ENCODE measurements at regions not wholly inside any gene's neighbourhood (a gene's known extent, or its start where the extent isn't known, plus 50 kb on each side); places are given as distances from the start of the nearest gene placed in this dataset.
"Not testable (repeated sequence)": the region's sequence is repeated elsewhere in the genome, so short reads cannot be mapped to it uniquely, and the experiment has no call there.

DNA sequence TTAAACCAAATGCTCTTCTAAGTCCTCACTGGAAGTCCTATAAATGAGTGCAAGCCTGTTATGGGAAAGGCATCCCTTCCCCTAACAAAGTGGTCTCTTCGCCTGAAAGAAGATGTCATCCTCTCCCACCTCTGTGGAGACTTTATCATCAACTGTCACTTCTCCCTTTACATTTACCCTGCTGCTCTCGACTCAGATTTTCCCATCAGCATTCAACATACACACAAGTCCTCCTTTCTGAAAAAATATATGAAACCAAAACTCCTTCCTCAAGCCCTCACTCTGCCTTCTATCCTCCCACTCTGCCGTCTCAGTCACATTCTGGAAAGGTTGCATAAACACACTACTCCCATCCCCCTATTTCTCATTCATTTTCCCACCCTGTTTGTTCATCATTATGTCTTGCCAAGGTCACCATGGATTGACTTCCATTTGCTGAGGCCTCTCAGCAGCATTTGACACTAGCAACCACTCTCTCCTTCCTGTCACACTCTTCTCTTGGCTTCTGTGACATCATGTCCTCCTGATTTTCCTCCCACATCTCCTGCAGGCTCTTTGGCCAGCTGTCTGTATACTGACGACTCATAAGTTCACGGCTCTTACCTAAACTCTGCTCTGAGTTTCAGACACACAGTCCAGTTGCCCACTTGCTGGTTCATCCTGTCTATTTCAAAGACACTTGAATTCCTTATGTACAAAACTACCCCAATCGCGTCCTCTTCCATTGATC is 70.3 kb upstream of the SMAD3 start:
- DNase-seq (ENCODE audit: low read depth in 1 of 2, low spot score in 1 of 2), result no peak

DNA sequence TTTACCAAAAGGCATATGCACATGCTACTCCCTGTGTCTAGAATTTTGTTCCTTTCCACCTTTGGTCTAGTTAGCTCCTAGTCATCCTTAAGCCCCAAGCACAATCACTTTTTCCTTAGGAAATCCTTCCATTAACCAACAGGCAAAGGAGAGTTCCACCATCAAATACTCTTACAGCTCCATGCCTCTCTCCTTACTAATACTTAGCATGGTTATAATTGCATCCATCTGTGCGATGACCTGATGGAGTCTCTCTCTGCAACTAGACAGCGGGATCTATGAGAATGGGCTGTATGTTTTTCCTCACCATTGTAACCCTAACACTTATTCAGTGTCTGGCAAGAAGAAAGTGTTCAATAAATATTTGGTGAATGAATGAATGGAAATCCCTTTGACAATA is 69.3 kb upstream of the SMAD3 start:
- no peak for DNase-seq (ENCODE audit: low read depth in 1 of 2, low spot score in 1 of 2)

DNA sequence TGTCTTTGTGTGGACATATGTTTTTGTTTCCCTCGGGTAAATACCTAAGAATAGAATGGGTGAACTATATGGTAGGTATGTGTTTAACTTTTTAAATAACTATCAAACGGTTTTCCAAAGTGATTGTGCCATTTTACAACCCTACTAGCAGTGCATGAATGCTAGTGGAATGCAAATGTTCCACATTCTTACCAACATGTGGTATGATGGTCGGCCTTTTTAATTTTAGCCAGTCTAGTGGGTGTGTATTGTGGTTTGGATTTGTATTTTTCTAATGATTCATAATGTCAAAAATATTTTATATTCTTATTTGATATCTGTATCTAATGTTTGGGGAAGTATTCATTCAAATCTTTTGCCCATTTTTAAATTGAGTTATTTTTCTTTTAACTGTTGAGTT is 68.2 kb upstream of the SMAD3 start:
- no peak for DNase-seq (ENCODE audit: low read depth in 1 of 2, low spot score in 1 of 2)

DNA sequence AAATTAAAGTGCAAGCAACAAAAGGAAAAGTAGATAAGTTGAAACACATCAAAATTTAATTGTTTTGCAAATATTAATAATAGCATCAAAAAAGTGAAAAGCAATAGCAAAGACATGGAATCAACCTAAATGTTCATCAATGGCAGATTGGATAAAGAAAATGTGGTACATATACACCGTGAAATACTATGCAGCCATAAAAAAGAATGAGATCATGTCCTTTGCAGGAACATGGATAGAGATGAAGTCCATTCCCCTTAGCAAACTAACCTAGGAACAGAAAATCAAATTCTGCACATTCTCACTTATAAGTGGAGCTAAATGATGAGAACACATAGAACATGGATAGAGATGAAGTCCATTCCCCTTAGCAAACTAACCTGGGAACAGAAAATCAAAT is 67.2 kb upstream of the SMAD3 start:
- DNase-seq (ENCODE audit: low read depth in 1 of 2, low spot score in 1 of 2), result not testable (repeated sequence)

DNA sequence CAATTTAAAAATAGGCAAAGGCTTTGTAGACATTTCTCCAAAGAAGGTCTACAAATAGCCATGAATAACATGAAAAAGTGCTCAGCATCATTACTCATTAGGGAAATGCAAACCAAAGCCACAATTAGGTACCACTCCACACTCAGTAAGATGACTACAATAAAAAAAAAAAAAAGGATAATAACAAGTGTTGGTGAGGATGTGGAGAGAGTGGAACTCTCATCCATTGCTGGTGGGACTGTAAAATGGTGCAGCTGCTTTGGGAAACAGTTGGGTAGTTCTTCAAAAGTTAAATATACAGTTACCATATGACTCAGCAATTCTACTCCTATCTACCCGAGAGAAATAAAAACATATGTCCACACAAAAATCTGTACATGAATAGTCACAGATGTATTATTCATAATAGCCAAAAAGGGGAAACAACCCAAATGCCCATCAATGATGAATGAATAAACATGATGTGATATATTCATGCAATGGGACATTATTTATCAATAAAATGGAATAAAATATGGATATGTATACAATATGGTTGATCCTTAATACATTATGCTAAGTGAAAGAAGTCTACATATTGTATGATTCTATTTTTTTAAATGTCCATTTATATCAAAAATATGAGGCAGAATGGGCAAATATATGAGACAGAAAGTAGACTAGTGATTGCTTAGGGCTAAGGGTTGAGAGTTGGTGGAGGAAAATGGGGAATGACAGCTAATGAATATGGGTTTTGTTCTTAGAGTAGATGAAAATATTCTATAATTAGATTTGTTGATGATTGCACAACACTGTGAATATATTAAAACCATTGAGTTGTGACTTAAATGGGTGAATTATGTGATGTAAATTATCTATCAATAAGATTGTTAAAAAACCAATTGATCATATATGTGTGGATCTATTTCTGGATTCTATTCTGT is 66.1 kb upstream of the SMAD3 start:
- DNase-seq (ENCODE audit: low read depth in 1 of 2, low spot score in 1 of 2), result no peak

DNA sequence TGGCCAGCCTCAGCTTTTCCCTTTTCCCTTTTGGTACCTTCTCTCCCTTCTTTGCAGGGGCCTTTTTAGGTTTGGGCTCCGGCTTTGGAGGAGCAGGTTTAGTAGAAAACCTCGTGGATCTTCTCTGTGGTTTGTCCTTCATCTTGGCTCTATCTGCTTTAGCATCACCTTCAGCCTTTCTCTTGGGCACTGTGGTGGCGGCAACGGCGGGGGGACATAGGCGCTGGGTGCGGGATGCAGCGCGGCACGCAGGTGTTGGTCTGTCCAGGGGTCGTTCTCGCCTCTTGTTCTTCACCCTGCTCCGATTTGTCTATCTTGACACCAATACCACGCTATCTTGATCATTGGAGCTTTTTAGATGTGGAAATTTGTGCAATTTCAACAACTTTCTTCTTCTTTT is 64.5 kb upstream of the SMAD3 start:
- DNase-seq (ENCODE audit: low read depth in 1 of 2, low spot score in 1 of 2), result no peak

DNA sequence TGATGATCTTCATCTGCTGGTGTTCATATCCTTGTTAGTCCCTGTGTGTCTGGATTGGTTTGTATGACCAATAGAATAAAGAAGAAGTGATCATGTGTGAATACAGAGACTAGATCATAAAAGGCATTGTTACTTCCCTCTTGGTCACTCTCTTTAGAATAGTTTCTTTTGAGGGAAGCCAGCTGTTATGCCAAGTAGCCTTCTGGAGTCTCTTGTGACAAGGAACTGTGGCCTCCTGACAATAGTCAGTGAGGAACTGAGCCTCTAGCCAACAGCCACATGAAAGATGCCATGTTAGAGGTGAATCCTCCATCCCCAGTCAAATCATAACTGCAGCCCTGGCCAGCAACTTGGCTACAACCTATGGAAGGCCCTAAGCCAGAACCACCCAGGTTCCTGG is 63.0 kb upstream of the SMAD3 start:
- no peak for DNase-seq (ENCODE audit: low read depth in 1 of 2, low spot score in 1 of 2)

DNA sequence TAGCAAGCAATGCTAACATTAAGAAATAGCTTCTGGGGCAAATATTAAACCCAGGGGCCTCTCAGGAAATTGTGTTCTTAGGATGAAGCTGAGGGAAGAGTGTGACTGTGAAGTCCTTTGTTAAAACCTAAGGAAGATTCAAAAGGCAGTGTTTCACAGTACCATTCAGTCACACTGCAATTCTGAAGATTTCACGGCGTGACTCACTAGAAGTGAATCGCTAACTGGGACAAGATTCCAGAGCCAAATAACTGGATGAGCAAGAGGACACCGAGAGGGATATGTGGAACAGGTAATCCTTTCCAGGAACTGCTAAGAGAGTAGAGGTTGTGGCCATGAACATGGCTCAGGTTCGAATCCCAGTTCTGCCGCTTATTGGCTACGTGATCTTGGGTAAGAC is 61.8 kb upstream of the SMAD3 start:
- no peak for DNase-seq (ENCODE audit: low read depth in 1 of 2, low spot score in 1 of 2)

DNA sequence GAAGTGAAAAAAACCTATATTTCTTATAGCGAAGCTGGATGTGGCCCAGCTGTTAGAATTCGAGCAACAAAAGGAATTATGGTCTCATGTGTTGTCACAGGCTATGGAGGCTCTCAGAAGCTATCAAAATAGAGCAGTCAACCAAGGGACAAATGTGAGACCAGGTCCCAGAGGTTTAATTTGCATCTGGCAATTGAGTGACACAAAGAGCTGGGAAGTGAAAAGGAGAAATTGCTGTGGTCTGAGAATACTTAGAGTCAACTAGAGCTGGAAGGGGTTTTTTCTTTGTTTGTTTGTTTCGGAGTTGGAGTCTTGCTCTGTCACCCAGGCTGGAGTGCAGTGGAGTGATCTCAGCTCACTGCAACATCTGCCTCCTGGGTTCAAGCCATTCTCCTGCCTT is 61.3 kb upstream of the SMAD3 start:
- DNase-seq (ENCODE audit: low read depth in 1 of 2, low spot score in 1 of 2), result no peak

DNA sequence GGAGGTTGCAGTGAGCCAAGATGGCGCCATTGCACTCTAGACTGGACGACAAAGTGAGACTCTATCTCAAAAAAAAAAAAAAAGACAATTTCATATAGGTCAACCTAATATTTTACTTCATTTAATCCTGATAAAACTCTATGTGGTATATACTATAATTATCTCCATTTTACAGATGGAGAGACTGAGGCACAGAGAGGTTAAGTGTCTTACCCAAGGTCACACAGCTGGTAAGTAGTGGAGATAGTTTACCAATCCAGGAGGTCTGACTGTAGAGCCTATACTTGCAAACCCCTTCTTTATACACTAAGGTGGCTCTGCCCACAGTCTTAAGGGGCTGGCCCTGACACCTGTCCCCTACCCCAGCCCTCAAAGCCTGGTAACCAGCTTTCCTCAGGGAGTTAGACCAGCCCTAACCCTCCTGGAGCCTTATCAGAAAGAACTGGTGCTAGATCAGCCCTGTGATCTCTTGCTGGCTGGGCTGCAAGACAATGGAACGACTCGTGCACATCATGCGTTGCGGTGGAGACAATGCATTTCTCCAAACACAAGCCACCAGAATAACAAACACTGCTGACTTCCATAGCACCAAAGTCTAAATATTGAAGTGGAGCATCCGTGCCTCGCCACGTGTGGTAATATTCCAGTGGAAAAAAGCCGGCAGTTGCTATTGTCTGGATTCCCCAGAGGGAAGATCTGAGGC is 60.0 kb upstream of the SMAD3 start:
- no peak for DNase-seq (ENCODE audit: low read depth in 1 of 2, low spot score in 1 of 2)

DNA sequence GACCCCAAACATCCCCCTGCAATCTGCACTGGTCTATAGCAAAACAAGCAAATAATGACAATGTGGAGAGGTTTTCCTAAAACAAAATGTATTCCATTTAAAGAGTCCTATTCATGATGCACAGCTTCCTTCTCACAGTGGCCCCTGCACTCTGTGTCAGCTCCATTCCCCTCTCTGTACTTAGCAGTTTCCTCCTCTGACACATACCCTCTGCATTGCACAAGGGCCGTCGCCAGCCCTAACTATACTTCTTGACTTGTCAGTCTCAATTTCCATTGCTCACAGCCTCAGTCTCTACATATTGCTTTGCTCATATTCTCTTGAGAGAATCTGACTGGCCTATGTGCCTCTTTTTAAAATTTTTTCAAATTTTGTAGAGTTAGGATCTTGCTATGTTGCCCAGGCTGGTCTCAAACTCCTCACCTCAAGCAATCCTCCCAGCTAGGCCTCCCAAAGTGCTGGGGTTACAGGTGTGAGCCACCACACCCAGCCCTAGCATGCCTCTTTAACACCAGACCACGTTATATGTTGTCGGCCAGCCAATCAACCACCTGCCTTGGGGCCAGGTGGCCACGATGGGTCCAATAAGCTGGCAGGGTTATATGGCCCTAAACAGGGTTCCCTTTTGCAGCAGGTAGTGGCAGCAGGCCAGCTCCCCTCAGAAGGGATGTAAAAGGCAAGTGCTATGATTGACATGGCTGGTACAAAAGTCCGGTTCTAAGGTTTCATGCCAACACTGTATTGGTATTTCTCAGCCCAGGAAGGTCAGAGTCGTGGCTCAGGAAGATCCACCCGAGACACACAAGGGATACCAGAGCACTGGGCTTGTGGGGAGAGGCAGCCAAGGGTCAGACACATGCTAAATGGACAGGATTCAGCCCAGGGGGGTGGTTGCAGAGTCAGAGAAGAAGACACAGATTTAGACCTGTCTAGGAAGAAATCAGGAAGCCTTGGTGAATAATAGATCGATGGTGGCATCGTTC is 59.0 kb upstream of the SMAD3 start:
- no peak for DNase-seq (ENCODE audit: low read depth in 1 of 2, low spot score in 1 of 2)

DNA sequence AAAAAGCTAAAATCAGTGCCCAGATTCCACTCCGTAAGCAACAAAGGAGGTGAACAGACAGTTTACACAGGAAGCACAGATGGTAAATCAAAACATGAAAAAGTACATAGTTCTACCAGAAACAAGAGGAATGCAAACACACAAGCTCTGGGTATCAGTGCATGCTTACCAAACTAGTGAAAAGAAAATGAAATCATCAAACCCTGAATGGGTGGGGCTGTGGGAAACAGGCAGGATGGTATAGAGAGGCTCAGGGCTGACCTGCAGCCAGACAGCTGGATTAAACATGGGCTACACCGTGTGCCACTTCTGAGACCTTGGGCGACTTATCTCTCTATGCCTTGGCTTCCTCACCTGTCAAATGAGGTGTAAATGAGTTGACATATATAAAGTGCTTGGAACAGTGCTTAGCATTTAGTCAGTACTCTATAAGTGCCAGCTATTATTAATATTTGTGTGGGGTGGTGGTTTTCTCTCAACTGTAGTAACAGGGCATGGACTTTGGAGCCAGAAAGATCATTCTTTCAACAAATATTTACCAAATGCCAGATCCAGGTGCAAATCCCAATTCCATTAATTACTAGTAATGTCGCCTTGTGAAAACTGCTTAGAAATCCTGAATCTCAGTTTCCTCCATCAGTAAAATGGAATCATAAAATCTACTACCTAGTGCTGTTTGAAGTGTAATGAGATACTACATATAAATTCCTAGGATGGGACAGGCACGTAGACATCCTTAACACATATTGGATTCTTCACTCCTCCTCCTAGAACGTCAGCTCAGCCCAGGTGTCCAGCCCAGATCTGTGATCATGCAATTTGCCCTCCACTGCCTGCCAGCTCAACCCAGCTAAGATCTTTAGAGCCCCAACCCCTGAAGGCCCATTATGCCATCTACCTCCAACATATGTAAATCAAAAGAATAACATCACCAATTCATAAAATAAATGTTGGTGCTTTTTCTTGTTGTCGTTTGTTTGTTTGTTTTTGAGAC is 55.5 kb upstream of the SMAD3 start:
- no peak for DNase-seq (ENCODE audit: low read depth in 1 of 2, low spot score in 1 of 2)

DNA sequence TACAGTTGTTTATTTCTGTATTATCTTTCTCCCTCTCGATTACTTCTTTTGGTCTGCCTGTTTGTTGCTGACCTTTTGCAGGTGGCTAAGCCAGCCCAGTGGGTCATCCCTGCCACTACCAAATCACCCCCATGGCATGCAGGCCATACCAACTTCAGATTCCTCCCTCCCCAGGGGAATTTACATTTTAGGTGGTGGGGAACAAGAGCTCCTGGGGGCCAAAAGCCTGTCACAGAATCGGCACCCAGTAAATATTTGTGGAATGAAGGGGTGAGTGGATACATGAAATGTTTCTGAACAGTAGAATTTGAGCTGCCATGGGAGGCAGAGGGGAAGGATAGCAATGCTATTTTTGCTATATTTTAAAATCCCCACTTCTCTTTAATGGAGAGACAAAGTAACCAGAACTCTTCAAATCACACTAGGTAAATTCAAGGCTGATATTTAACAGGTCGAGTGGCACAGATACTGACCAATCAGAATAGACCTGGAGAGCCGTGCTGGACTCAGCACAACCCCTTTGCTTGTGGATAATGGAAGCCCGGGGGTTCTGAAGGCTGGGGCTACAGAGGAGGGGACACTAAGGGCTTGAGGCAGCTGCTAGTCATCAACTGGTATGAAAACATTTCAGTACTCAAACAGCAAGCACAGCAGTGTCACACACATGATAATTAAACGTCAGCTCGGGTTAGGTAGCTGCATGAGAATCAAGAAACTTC is 54.3 kb upstream of the SMAD3 start:
- DNase-seq (ENCODE audit: low read depth in 1 of 2, low spot score in 1 of 2), result no peak

DNA sequence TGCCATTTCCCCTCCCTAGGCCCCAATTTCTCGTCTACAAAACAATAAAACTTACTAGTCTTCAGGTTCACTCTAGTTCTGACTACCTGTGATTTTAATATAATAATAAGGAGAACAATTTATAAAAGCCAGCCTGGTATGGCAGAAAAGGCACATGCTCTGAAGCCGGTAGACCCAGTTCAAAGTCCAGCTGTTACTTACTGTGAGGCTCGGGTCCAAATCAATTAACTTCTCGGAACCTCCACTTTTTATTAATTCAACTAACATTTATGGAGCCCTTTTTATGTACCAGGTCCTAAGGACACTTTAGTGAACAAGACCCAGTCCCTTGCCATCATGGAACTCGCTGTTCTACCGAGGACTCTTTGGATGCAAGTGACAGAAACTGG is 53.8 kb upstream of the SMAD3 start:
- no peak for DNase-seq (ENCODE audit: low read depth in 1 of 2, low spot score in 1 of 2)

DNA sequence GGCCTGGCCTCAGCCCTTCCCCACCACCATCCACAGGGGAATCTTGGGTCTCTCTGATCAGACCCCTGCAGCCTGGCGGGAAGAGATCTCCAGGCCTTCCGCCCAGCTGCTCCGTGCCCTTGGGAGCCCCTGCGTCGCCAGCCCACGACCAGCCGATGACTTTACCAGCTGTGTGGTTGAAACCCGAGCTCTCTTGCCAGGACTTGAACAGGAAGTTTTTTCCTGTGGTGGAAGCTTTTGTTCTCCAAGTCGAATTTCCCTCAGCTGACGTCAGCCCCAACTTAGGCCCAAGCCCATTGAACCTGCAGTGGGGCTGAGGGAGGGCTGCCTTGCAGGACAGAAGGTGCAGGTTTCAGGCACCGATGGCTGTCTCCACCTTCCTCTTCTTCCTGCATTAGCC is 51.7 kb upstream of the SMAD3 start:
- DNase-seq (ENCODE audit: low read depth in 1 of 2, low spot score in 1 of 2), result no peak
